EL (cell line): ENCODE measurements at regions not wholly inside any gene's neighbourhood (a gene's known extent, or its start where the extent isn't known, plus 50 kb on each side); places are given as distances from the start of the nearest gene placed in this dataset.

Experiments
- DNase-seq: peaks from one replicate; pipeline ENCODE4 v3.0.0-alpha.2; 2016

DNA sequence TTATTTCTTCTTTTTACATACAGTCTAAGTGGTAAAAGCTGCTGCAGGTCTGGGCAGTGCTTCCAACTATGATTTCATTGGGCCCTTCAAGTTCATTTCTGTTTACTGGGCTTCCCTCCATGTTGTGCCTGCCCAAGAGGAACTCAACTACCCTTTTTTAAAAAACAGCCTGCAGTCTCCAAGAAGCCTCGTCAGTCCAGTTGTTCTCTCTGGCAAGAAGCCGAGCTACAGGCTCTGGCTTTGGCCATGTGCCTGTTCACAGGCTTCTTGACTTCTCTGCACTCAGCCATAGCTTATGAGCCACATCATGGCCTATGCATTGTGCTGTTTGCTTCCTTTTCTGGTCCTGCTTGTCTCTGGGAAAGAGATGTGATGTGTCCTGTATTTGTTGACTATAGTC is 119.7 kb upstream of the PJA2 start:
- peak; percentile 8 for DNase-seq

GRCh38 chr5:109524555-109524954 is 114.8 kb upstream of the PJA2 start:
- DNase-seq = no peak

GRCh38 chr5:109524026-109524425 is 114.3 kb upstream of the PJA2 start:
- DNase-seq = no peak

DNA sequence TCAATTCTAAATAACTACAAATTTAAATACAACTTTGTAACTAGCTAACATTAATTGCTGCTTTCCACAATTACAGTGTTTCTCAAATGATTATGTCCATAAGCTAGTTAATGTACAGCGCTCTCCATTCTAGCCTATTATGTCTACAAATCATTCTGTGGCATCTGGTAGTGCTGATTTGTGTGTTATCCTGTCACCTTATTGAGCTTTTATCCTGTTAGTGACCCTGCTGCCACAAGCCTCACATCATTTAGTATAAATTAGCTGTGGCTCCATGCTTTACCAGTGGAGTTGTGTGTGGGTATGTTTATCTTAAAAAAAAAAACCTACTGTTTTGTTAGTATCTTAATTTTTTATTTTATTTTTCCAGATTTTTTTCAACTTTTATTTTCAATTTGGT is 112.6 kb upstream of the PJA2 start:
- DNase-seq = no peak

GRCh38 chr5:109519416-109519815 is 109.6 kb upstream of the PJA2 start:
- DNase-seq = no peak

DNA sequence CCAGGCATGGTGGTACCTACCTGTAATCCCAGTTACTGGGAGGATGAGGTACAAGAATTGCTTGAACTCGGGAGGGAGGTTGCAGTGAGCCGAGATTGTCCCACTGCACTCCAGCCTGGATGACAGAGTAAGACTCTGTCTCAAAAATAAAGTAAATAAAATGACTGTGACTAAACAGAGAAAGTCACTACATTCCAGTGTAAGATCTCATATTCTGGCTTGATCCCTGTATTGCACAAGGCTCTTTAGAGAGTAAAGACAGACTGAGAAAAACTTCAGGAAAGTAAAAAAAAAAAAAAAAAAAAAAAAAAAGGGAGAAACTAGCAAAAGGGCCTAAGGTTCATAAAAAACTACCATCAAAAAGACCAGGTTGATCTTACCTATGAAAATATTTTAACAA is 106.6 kb upstream of the PJA2 start:
- peak; percentile 6 for DNase-seq

DNA sequence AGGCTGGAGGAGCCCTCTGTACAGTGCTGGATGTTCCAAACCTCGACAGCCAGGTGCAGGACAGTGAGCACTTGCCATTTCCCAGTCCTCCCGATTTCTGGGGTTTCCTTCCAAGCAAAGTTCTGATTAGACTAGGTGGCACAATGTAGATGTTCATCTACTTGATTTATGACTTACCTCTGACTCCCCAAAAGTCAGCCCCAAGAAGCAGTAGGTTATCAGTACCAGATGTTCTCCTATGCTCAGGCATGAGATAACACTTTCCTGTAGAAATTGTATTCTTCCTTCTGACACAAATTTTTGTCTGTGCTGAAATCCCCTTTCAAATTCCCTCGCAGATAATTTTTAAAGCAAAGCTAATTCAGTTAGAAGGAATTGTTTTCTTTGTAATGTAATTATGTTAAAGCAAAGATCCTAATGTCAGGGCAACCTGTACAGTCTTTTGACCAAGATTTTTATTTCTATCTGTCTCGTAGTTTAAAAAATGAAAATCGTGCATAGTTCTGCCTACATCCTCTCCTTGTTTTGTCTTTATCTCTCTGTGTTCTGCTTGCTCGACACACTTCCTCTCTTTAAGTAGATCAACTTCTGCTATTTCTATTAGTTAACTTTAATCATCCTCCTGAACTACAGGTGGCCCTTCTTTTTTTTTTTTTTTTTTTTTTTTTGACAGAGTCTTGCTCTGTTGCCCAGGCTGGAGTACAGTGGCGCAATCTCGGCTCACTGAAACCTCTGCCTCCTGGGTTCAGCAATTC is 102.4 kb upstream of the PJA2 start:
- no peak for DNase-seq

DNA sequence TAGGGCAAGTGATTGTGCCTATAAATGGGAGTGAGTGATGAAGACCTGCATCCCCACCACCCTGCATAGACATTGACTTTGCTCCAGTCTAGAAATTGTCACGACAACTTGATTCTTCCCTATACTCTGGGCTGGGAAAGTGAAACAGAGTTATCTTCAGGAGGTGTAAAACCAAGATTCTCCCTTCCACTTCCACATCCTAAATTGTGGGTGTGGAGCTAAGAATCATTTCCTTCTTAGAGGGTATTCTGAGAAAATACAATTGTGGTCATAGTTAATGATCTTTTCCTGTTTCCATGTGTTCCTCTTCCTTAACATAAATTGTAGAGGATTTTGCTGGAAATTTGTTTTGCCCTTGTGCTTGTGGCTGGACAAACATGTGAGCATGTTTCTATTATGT is 96.8 kb upstream of the PJA2 start:
- no peak for DNase-seq

DNA sequence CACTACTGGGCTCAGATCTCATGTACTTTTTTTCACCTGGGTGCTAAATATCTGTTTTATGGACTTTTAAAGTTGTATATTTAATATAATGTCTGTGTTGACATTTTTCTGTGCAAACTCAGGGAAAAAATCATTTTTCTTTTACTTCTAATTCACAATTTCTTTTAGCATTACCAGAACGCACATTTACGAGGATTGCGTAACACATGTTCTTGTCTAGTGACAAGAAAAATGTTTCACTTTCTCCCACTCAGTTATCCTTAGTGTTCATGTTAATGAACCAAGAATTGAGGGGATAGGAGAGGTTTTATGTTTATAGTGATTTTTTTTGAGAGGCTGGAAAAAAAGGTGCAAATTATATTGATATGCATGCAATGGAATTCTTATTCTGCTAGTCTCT is 86.3 kb upstream of the PJA2 start:
- no peak for DNase-seq

- no peak for DNase-seq
Observed at GRCh38 chr5:109487753-109488420, 78.1 kb upstream of the PJA2 start.

- DNase-seq = no peak
Observed at GRCh38 chr5:109486200-109486804, 76.5 kb upstream of the PJA2 start.

- DNase-seq = peak; percentile 7
Observed at GRCh38 chr5:109485030-109485429, 75.3 kb upstream of the PJA2 start.

GRCh38 chr5:109484597-109484996 is 74.8 kb upstream of the PJA2 start:
- no peak for DNase-seq

DNA sequence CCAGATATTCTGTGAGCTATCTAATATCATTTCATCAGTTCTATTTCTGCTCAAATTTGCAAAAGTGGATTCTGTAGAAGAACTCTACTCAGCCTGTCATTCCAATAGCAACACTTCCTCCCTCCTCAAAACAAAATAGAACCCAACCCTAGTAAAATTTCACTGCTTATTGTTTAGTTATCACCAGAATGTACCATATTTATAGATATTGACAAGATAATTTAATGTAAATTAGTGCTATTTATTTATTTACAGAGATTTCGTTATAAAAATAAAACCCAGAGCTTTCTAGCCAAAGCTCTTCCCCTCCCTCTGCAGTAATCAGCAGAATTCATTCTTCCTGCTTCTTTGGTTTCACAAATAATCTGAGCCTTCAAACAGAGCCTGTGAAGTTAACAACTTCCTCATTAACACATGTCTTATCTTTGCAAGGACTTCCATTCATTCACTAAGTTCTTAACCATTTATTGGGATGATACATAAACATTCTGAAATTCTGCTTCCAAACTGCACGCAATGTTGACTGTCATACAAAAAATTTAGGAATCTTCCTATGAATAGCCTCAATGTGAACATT is 73.7 kb upstream of the PJA2 start:
- no peak for DNase-seq

GRCh38 chr5:109482748-109483147 is 73.0 kb upstream of the PJA2 start:
- DNase-seq = no peak

DNA sequence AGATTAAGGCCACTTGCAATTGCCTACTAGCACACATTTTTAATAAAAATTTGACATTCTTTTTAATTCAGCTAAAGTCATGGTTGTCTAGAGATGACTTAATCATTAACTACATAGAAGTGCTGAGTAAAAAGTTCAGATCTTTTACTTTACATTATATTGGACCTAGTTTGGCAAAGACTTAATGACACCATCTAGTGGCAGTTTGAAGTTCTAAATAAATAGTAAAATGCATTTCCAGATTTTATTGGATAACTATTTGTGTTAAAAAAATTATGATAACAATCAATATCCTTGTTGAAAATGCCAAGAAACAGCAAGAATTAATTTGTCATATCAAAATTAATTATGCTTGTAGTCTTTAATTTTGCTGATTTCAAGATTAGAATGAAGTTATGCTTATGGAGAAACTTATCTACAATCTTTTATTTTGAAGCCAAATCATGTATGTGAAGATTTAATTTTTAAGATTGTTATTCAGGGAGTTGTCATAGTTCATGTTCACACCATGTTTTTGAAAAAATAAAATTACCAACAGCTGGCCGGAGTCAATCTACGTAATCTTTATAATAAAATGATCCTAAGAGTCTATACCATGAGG is 69.6 kb upstream of the PJA2 start:
- peak; percentile 13 for DNase-seq

DNA sequence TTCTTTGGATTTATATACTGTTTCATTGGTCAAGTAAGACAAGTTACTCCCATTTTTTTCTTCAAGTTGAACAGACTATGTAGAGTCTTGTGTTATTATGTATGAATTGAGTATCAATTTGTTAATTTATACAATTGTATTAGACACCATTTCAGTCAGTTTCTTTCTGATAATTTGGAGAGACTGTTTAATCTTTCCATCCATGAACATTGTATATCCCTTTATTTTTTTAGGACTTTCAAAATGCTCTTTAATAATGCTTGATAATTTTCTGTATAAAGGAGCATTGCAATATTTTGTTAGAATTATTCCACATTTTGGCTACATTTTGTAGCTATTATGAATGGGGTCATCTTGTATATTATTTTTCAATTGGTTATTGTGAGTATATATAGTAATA is 69.1 kb upstream of the PJA2 start:
- DNase-seq = no peak

- no peak for DNase-seq
Observed at GRCh38 chr5:109476292-109476691, 66.5 kb upstream of the PJA2 start.

DNA sequence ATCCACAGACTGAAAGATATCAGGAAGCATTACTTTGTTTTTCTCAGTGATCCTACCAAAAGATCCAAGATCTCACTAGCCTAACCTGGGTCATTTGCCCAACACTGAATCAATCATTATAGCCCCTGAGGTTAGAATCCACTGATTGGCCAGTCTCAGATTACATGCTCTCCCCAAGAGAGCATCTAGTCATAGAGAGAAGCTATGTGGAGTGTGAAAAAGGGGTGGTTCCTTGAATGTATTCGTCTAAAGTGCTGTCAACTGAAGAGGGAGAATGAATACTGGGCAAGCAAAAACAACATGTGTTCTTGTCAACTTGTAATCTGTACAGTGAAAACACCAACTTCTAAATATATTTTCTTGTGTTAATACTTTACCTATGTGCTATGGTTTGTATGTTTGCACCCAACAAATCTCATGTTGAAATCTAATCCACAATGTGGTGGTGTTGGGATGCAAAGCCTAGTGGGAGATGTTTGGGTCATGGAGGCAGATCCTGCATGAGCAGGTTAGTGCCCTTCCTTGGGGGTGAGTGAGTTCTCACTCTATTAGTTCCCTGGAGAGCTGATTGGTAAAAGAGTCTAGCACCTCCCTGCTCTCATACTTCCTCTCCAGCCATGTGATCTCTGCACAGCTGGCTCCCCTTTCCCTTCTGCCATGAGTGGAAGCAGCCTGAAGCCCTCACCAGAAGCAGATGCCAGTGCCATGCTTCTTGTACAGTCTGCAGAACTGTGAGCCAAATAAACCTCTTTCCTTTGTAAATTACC is 60.3 kb upstream of the PJA2 start:
- DNase-seq = no peak

GRCh38 chr5:109468737-109469420 is 59.1 kb upstream of the PJA2 start:
- peak; percentile 89 for DNase-seq

DNA sequence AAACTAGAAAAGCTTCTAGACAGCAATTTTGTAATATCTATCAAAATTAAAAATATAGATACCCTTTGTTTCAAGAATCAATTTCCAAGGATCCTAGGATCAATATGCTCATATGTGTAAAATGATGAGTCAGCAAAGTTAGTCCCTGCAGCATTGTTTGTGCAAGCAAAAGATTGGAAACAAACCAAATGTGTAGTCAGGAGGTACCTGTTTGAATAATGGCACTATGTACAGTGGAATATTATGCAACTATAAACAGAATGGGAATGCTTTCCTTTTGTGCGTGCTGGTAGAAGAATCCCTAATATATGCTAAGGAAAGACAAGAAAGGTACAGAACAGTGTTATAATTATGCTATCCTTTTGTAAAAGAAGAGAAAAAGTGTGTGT is 58.5 kb upstream of the PJA2 start:
- DNase-seq = no peak

DNA sequence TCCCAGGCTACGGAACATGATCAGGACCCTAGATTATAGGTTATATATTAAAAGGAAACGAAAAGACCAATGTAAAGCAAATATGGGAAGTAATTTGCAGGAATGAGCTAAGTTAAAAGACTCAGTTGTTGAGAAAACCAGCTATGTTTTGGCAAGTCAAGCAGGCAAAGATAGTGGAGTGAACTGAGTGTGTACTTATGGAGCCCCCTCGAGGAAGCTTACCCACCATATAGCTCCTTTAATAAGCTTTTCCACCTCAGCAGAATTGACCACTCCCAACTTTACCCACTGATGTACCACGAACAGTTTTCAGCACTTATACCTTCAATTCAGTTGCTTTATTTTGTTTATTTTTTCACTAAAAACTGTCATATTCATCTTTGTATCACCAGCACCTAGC is 57.3 kb upstream of the PJA2 start:
- DNase-seq = no peak
